Lung (tissue), 11 donors: ENCODE measurements at regions not wholly inside any gene's neighbourhood (a gene's known extent, or its start where the extent isn't known, plus 50 kb on each side); places are given as distances from the start of the nearest gene placed in this dataset.

Source experiments
- ATAC-seq: fragments of 200-7000 bp; cut with Tn5 transposase; one replicate; pipeline ENCODE4 v1.9.1; 2020; ENCODE audit warnings: moderate number of reproducible peaks; ENCODE audit not compliant: insufficient read depth, low FRiP score
- DNase-seq, 3 donors: peaks; one replicate each; pipeline ENCODE4 v3.0.0-alpha.2; 2013 to 2017
- H3K27ac ChIP-seq, 2 donors: one replicate each; pipeline ENCODE4 v1.5.1; 2013; ENCODE audit warnings: mild to moderate bottlenecking in 2 of 2, moderate library complexity in 2 of 2, control low read depth in 1 of 2, inconsistent platforms in 1 of 2, low read depth in 1 of 2, low read length in 1 of 2
- H3K27me3 ChIP-seq, 3 donors: one replicate each; pipeline ENCODE4 v1.5.1; 2013; ENCODE audit warnings: low read length in 2 of 3; ENCODE audit not compliant: control insufficient read depth in 3 of 3, insufficient read depth in 3 of 3
- H3K36me3 ChIP-seq, 4 donors: one replicate each; pipeline ENCODE4 v1.5.1; 2013; ENCODE audit warnings: low read length in 4 of 4, mild to moderate bottlenecking in 1 of 4, moderate library complexity in 1 of 4; ENCODE audit not compliant: control insufficient read depth in 4 of 4, insufficient read depth in 4 of 4
- H3K4me1 ChIP-seq, 5 donors: one replicate each; pipeline ENCODE4 v1.5.1; 2013; ENCODE audit warnings: low read length in 5 of 5, mild to moderate bottlenecking in 2 of 5, moderate library complexity in 1 of 5; ENCODE audit not compliant: control insufficient read depth in 5 of 5, insufficient read depth in 5 of 5
- H3K4me3 ChIP-seq: one replicate; pipeline ENCODE4 v1.5.1; 2013; ENCODE audit warnings: mild to moderate bottlenecking, control low read depth, moderate library complexity
- H3K9ac ChIP-seq, 2 donors: one replicate each; pipeline ENCODE4 v1.5.1; 2013; ENCODE audit warnings: low read length in 2 of 2, control low read depth in 1 of 2; ENCODE audit not compliant: insufficient read depth in 1 of 2
- H3K9me3 ChIP-seq, 4 donors: one replicate each; pipeline ENCODE4 v1.5.1; 2013; ENCODE audit warnings: low read length in 3 of 4, mild to moderate bottlenecking in 1 of 4, moderate library complexity in 1 of 4; ENCODE audit not compliant: control insufficient read depth in 4 of 4, insufficient read depth in 3 of 4
- WGBS, 2 donors: extraction: QIAGEN DNeasy Blood & Tissue Kit; methylation state at CpG; one replicate each; pipeline ENCODE4 v1.1.7; 2013; 5-methylcytosine and 5-hydroxymethylcytosine counted together
- TF ChIP-seq, protein P1 (sequence below): IDR thresholded peaks from 2 replicates; pipeline ENCODE4 v1.5.1; 2012; ENCODE audit warnings: mild to moderate bottlenecking; ENCODE audit errors: control extremely low read depth, extremely low read depth
- donor health status: control.
- donor health status: control.
- donor health status: Bipolar disorder and iron deficiency.
- donor health status: healthy.
- donor health status: DM: yes; HTN: yes; CAD: no.

DNA sequence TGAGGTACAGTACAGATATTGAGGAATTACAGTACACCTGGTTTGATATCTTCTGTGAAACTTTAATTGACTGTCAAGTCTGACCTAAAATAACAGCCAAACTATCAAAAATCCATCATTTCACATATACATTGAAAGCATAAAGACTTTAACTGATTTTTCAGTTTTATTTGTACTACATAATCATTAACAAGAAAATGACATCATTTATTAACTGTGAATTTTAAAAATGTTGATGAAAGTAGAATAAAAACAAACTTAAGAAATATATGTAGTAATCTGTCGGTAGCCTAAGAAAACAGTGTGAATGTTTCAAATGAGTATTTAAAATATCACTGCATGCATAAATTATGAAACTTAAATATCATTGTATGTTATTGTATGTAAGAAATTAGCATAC lies 836.7 kb upstream of the GHITM start:
- no peaks in the 10 kb centered on the region for H3K27me3 ChIP-seq
- no peak overlapping the region for H3K27ac ChIP-seq
- ATAC-seq = no peak
- H3K9ac ChIP-seq = no peak overlapping the region
- TF ChIP-seq, protein P1, sequence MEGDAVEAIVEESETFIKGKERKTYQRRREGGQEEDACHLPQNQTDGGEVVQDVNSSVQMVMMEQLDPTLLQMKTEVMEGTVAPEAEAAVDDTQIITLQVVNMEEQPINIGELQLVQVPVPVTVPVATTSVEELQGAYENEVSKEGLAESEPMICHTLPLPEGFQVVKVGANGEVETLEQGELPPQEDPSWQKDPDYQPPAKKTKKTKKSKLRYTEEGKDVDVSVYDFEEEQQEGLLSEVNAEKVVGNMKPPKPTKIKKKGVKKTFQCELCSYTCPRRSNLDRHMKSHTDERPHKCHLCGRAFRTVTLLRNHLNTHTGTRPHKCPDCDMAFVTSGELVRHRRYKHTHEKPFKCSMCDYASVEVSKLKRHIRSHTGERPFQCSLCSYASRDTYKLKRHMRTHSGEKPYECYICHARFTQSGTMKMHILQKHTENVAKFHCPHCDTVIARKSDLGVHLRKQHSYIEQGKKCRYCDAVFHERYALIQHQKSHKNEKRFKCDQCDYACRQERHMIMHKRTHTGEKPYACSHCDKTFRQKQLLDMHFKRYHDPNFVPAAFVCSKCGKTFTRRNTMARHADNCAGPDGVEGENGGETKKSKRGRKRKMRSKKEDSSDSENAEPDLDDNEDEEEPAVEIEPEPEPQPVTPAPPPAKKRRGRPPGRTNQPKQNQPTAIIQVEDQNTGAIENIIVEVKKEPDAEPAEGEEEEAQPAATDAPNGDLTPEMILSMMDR = no peak
- WGBS, 2 donors = 88 to 92% methylated on average over 1 of the region's 1 CpG
- H3K36me3 ChIP-seq = no peaks in the 10 kb centered on the region
- no peak overlapping the region for H3K4me3 ChIP-seq
- H3K9me3 ChIP-seq = no peaks in the 10 kb centered on the region
- no peaks in the 10 kb centered on the region for H3K4me1 ChIP-seq
- no peak for DNase-seq

DNA sequence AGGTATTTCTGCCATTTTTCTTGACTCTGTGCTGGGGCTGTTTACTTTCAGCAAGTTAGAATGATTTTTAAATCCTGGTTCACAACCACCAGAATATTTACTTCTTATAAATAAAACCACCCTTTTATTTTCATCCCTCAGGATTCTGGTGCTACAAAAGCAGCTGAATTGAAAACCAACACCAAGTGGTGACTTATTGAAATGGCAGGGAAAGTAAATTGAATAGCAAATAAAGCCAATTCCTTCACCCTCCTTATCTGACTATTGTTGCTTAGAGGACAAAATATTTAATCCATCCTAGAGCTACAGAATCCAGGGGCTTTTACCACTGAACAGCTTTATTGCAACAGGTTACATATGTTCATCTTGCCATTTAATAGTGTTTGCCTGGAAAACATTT lies 828.6 kb upstream of the GHITM start:
- Histone ChIP-seq H3K27me3 (no peaks in the 10 kb centered on the region), H3K9me3 (peaks cover 0 to 2% (median 0%) of the 10 kb centered on the region in 4 donors), H3K4me1 (no peaks in the 10 kb centered on the region), H3K4me3 (no peak overlapping the region), H3K9ac (no peak overlapping the region), H3K36me3 (no peaks in the 10 kb centered on the region), H3K27ac (no peak overlapping the region)
- no peak for ATAC-seq
- TF ChIP-seq, protein P1 = no peak
- no peak for DNase-seq

DNA sequence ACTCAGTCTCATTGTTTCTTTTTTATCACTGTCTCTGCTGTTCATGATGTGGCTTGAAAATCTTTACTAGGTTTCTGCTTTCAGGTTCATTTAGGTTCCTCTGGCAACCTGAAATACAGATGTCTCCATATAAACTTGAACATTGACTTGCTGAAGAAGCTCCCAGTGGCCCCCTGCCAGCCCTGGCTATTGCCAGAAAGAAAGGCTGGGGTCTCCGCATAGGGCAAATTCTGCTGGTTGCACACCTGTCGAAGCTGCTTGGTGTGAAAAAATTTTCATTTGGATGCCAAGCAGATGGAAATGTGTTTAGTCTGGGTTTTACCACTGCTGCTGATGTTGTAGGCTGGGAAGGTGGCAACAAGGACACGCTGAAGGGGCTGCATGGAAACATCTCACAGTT lies 826.7 kb upstream of the GHITM start:
- Histone ChIP-seq H3K4me3 (no peak overlapping the region), H3K36me3 (no peaks in the 10 kb centered on the region), H3K9me3 (peaks cover 0 to 2% (median 0%) of the 10 kb centered on the region in 4 donors), H3K4me1 (no peaks in the 10 kb centered on the region), H3K27ac (no peak overlapping the region), H3K27me3 (no peaks in the 10 kb centered on the region), H3K9ac (no peak overlapping the region)
- DNase-seq = no peak
- TF ChIP-seq, protein P1 = no peak
- no peak for ATAC-seq
- 87 to 88% methylated on average over 3 of the region's 3 CpGs for WGBS, 2 donors

DNA sequence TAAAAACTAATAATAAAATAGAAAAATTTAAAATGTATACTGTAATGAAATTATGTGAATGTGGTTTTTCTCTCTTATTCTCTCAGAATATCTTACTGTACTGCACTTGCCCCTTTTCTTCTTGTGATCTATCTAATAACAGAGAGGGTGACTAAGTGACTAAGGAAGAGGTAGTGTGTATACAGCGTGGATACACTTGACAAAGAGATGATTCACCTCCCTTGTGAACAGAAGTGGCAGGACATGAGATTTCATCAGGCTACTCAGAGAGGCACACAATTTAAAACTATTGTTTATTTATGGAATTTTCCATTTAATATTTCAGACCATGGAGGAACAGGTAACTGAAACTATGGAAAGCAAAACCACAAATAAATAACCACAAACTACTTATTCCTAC lies 806.6 kb upstream of the GHITM start:
- no peaks in the 10 kb centered on the region for H3K36me3 ChIP-seq
- H3K4me1 ChIP-seq = no peaks in the 10 kb centered on the region
- no peak overlapping the region for H3K27ac ChIP-seq
- no peak overlapping the region for H3K9ac ChIP-seq
- WGBS, 2 donors = 73 to 75% methylated on average over 1 of the region's 1 CpG
- DNase-seq (no peak), ATAC-seq (no peak)
- H3K4me3 ChIP-seq = no peak overlapping the region
- TF ChIP-seq, protein P1 = no peak
- no peaks in the 10 kb centered on the region for H3K27me3 ChIP-seq
- no peaks in the 10 kb centered on the region for H3K9me3 ChIP-seq
